ENCODE measurements at regions not wholly inside any gene's neighbourhood (a gene's known extent, or its start where the extent isn't known, plus 50 kb on each side); places are given as distances from the start of the nearest gene placed in this dataset.

GRCh38 chr15:38844736-38845135 is 280.1 kb upstream of the RASGRP1 start:
- TF ChIP-seq SPI1 (IDR thresholded peaks at IDR 0.05; ENCODE audit: low read depth, low read length): no peak
- TF ChIP-seq POLR2AphosphoS5 (IDR thresholded peaks at IDR 0.05; ENCODE audit: low read depth, low read length): no peak
